HL-60 (cell line): ENCODE measurements at regions not wholly inside any gene's neighbourhood (a gene's known extent, or its start where the extent isn't known, plus 50 kb on each side); places are given as distances from the start of the nearest gene placed in this dataset.

ENCODE experiments used
- DNase-seq, 2 experiments: peaks; one replicate each; pipeline ENCODE4 v3.0.0-alpha.2; 2010 to 2020; ENCODE audit warnings: low read depth in 1 of 2, low spot score in 1 of 2
- H3K27ac ChIP-seq: fragments of 250-450 bp; sonication (Bioruptor Pico); replicated peaks from 2 replicates; pipeline ENCODE4 v1.5.1; 2020; ENCODE audit warnings: mild to moderate bottlenecking, moderate library complexity
- H3K27me3 ChIP-seq: fragments of 250-450 bp; sonication (Bioruptor Pico); 2 replicates; pipeline ENCODE4 v1.5.1; 2021; ENCODE audit warnings: mild to moderate bottlenecking, moderate library complexity; ENCODE audit not compliant: insufficient read depth, poor library complexity, severe bottlenecking
- H3K4me3 ChIP-seq: replicated peaks from 2 replicates; pipeline ENCODE4 v1.5.1; 2011; ENCODE audit warnings: mild to moderate bottlenecking, control low read depth, low read length; ENCODE audit not compliant: insufficient read depth
- CTCF ChIP-seq: IDR thresholded peaks from one replicate; pipeline ENCODE4 v1.5.1; 2011; ENCODE audit warnings: low read length, control low read depth, inconsistent platforms; ENCODE audit not compliant: insufficient read depth
- GABPA ChIP-seq: IDR thresholded peaks from 2 replicates; pipeline ENCODE4 v1.6.1; 2012; ENCODE audit warnings: low read depth
- POLR2AphosphoS5 ChIP-seq: IDR thresholded peaks from 2 replicates; pipeline ENCODE4 v1.6.1; 2012; ENCODE audit warnings: low read depth
- REST ChIP-seq: IDR thresholded peaks from 2 replicates; pipeline ENCODE4 v1.6.1; 2012; ENCODE audit warnings: low read depth; ENCODE audit not compliant: insufficient replicate concordance
- SPI1 ChIP-seq: IDR thresholded peaks from 2 replicates; pipeline ENCODE4 v1.6.1; 2012; ENCODE audit warnings: low read depth, mild to moderate bottlenecking, borderline replicate concordance

GRCh38 chr10:76615049-76615448, 1022.6 kb downstream of the KCNMA1 start:
- no peaks in the 10 kb centered on the region for H3K27me3 ChIP-seq
- no peak for DNase-seq
- no peak overlapping the region for H3K4me3 ChIP-seq
- no peak overlapping the region for H3K27ac ChIP-seq
- no peak for TF ChIP-seq POLR2AphosphoS5
- TF ChIP-seq REST = no peak
- TF ChIP-seq CTCF = no peak
- TF ChIP-seq SPI1 = no peak
- TF ChIP-seq GABPA = no peak
